ENCODE measurements at regions not wholly inside any gene's neighbourhood (a gene's known extent, or its start where the extent isn't known, plus 50 kb on each side); places are given as distances from the start of the nearest gene placed in this dataset.

DNA sequence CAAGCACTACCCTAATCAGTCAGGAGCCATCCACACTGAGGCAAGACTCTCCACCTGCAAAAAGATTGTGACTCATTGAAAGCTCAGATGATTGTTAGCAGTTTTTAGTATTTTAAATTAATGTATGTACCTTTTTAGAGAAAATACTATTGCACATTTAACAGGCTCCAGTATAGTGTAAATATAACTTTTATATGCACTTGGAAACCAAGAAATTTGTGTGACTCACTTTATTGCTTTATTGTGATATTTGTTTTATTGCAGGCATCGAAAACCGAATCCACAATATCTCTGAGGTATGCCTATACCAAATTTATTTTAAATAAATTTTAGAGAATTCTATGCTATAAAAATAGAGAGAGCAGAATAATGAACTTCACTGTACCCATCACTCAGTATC, 122.0 kb downstream of the TEX36 start:
- TF ChIP-seq POLR2A (IDR thresholded peaks at IDR 0.05): no peak
- TF ChIP-seq, protein P1, sequence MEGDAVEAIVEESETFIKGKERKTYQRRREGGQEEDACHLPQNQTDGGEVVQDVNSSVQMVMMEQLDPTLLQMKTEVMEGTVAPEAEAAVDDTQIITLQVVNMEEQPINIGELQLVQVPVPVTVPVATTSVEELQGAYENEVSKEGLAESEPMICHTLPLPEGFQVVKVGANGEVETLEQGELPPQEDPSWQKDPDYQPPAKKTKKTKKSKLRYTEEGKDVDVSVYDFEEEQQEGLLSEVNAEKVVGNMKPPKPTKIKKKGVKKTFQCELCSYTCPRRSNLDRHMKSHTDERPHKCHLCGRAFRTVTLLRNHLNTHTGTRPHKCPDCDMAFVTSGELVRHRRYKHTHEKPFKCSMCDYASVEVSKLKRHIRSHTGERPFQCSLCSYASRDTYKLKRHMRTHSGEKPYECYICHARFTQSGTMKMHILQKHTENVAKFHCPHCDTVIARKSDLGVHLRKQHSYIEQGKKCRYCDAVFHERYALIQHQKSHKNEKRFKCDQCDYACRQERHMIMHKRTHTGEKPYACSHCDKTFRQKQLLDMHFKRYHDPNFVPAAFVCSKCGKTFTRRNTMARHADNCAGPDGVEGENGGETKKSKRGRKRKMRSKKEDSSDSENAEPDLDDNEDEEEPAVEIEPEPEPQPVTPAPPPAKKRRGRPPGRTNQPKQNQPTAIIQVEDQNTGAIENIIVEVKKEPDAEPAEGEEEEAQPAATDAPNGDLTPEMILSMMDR (IDR thresholded peaks at IDR 0.05): no peak

Data from ovary (tissue), 3 donors.